ENCODE measurements at regions not wholly inside any gene's neighbourhood (a gene's known extent, or its start where the extent isn't known, plus 50 kb on each side); places are given as distances from the start of the nearest gene placed in this dataset.

- in situ Hi-C loops (cut with HindIII; ENCODE audit: low pct_unique_long_range_greater_than_20kb, low sequenced_read_pairs): no loop called here
Observed at GRCh38 chr2:164328310-164328709, 293.0 kb downstream of the GRB14 start.

GRCh38 chr2:164323978-164324377 lies 297.3 kb downstream of the GRB14 start:
- in situ Hi-C loops (cut with HindIII; ENCODE audit: low pct_unique_long_range_greater_than_20kb, low sequenced_read_pairs): no loop called here

More at GRCh38 chr2:164328310-164328709, 293.0 kb downstream of the GRB14 start:
- DNase-seq (ENCODE audit: low read depth): no peak

GRCh38 chr2:164314148-164314547 lies 307.1 kb downstream of the GRB14 start:
- in situ Hi-C loops (cut with HindIII; ENCODE audit: low pct_unique_long_range_greater_than_20kb, low sequenced_read_pairs): no loop called here
- peak; percentile 22 for DNase-seq (ENCODE audit: low read depth)

More at GRCh38 chr2:164323978-164324377, 297.3 kb downstream of the GRB14 start:
- no peak for DNase-seq (ENCODE audit: low read depth)

DNA sequence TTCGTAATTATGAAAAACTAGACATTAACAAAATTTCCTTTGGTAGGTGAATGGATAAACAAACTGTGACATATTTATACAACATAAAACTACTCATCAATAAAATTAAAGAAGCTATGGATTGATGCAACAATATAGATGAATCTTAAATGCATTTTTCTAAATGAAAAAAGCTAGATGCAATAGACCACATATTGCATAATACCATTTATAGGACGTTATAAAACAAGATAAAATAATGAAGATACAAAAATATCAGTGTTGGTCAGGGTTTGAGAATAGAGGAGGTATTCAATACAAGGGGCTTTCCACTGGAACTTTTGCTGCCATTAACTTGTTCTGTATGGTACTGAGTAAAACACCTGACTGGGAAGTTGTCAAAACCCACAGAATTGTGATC lies 314.4 kb downstream of the GRB14 start:
- no peak for DNase-seq (ENCODE audit: low read depth)

DNA sequence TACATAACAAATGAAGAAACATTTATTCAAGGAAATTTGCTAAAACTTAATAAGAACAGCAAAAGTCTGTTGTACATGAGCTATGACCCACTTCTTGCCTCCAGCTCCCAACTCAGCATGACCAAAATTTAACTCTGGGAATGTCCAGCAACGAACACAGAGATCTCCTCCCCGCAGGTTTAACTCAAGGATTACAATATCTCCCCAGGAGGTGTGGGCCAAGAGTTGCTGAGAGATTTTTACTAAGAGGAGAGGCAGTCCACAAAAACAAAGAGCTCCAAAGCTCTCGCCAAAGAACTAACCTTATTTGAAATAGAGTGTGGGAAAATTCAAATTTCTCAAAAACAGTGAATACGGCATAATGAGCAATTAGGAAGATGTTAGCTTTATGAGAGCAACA lies 318.5 kb downstream of the GRB14 start:
- in situ Hi-C loops (cut with HindIII; ENCODE audit: low pct_unique_long_range_greater_than_20kb, low sequenced_read_pairs): no loop called here

More for the DNA sequence above, 314.4 kb downstream of the GRB14 start:
- in situ Hi-C loops (cut with HindIII; ENCODE audit: low pct_unique_long_range_greater_than_20kb, low sequenced_read_pairs): no loop called here

DNA sequence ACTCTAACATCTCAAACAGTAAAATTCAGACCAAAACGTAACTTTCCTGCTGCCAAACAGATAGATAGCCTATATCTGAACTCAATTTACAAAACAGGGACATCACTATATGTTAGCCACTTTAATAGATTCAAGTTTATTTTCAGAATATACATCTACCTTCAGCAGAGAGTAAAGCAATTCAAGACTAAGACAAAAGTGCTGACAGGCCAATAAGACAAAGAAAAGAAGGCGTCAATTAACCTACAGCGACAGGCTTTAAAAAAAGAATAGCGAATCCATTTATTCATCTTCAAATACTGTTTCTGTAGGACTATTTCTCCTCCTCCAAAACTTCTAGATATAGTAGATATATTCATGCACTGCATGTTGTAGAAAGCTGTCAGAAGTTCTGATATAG lies 333.0 kb downstream of the GRB14 start:
- no peak for DNase-seq (ENCODE audit: low read depth)
- in situ Hi-C loops (cut with HindIII; ENCODE audit: low pct_unique_long_range_greater_than_20kb, low sequenced_read_pairs): no loop called here

More for the DNA sequence above, 318.5 kb downstream of the GRB14 start:
- DNase-seq (ENCODE audit: low read depth): no peak

DNA sequence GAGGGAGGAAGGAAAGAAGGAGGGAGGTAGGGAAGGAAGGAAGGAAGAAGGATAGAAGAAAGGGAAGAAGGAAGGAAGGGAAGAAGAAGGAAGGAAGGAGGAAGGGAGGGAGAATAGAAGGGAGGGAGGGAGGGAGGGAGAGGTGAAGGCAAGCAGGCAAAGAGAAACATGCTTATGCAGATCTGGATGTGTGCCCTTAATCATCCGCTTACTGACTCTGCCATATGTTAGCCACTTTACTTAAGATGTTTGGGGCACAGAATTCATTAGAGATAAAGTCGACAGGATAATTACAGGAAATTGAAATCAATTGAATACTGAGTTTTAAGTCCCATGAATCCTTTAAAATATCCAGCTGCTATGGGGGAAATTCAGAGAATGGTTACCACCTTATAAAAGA lies 334.2 kb downstream of the GRB14 start:
- in situ Hi-C loops (cut with HindIII; ENCODE audit: low pct_unique_long_range_greater_than_20kb, low sequenced_read_pairs): no loop called here
- no peak for DNase-seq (ENCODE audit: low read depth)

DNA sequence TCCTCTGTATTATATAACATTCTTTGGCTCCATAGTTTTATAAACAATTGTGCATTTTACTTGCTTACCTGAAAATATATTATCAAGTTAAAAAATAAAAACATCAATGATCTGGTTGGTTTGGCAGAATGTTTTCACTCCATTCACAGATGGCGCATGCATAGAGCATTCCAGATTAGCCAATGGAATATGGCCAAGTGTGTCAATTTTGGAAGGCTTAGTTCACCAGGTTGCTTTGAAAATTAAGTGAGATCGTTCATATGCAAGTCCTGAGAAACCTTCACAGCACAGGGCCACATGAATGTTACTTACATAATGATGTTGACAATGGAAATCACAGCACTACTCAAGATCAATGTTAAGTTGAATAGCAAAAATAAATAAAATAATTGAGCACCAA lies 335.7 kb downstream of the GRB14 start:
- no peak for DNase-seq (ENCODE audit: low read depth)
- in situ Hi-C loops (cut with HindIII; ENCODE audit: low pct_unique_long_range_greater_than_20kb, low sequenced_read_pairs): no loop called here

DNA sequence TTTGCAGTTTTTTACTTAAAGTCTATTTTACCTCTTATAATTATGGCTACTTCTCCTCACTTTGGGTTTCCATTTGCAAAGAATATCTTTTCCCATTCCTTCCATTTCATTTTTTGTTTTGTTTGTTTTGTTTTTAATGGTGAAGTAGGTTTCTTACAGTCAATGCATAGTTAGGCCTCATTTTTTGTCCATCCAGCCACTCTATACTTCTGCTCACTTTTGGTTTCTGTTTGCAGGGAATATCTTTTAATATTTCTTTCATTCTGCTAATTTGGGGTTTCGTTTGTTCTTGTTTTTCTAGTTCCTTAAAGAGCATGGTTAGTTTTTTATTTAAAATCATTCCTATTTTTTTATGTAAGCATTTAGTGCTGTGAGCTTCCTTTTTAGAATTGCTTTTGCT lies 339.4 kb downstream of the GRB14 start:
- no peak for DNase-seq (ENCODE audit: low read depth)
- in situ Hi-C loops (cut with HindIII; ENCODE audit: low pct_unique_long_range_greater_than_20kb, low sequenced_read_pairs): no loop called here

DNA sequence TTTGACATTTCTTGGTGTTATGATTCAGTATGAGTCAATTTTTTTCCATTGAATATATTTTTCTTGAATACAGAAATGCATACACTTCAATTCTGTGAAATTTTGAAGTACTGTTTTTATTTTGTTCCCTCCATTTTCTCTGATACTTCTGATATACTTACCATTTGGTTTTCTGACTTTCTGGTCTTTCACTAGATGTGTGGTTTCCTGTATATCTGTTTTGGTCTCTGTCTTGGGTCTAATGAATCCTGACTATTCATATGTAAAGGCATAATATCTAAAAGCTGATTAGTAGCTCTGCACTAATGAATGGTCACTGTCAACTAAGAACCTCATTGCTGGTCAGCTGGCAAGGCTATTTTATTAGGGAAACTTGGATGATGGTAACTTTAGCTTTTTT lies 345.6 kb downstream of the GRB14 start:
- no peak for DNase-seq (ENCODE audit: low read depth)
- in situ Hi-C loops (cut with HindIII; ENCODE audit: low pct_unique_long_range_greater_than_20kb, low sequenced_read_pairs): no loop called here

DNA sequence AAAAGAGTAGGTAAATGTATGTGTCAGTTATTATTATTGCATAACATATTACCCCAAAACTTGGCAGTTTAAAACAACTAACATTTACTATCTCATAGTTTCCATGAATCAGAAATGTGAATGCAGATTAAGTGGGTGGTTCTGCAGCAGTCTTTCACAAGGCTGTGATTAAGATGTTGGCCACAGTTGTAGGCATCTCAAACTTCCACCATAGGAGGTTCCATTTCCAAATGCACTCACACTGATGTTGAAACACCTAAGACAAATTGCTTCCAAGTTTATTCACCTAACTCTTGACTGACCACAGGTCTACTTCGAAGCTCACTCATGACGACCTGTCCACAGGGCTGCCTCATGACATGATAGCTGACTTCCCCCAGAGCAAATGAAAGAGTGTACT lies 360.8 kb downstream of the GRB14 start:
- no peak for DNase-seq (ENCODE audit: low read depth)
- in situ Hi-C loops (cut with HindIII; ENCODE audit: low pct_unique_long_range_greater_than_20kb, low sequenced_read_pairs): no loop called here

DNA sequence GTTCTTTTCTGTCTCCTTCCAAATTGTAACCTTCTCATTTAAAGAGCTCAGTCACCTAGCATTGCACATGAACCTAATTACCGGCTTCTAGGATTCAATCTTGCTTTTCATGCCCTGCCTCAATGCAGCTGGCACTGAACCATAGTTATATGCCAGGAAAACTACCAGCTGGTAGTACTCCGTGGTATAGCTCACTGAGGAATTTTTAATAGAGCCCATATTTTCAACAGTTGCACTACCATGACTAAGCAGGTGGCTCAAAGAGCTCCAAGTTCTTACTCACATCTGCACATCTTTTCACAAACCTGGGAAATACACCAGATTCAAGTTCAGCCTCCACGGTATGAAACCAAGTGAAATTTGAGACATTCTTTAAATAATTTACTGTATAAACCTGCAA lies 363.5 kb downstream of the GRB14 start:
- in situ Hi-C loops (cut with HindIII; ENCODE audit: low pct_unique_long_range_greater_than_20kb, low sequenced_read_pairs): no loop called here
- no peak for DNase-seq (ENCODE audit: low read depth)

- in situ Hi-C loops (cut with HindIII; ENCODE audit: low pct_unique_long_range_greater_than_20kb, low sequenced_read_pairs): no loop called here
- DNase-seq (ENCODE audit: low read depth): no peak
Observed at GRCh38 chr2:164252568-164253287, 368.6 kb downstream of the GRB14 start.

- in situ Hi-C loops (cut with HindIII; ENCODE audit: low pct_unique_long_range_greater_than_20kb, low sequenced_read_pairs): no loop called here
- DNase-seq (ENCODE audit: low read depth): no peak
Observed at GRCh38 chr2:164243315-164243714, 378.0 kb downstream of the GRB14 start.

DNA sequence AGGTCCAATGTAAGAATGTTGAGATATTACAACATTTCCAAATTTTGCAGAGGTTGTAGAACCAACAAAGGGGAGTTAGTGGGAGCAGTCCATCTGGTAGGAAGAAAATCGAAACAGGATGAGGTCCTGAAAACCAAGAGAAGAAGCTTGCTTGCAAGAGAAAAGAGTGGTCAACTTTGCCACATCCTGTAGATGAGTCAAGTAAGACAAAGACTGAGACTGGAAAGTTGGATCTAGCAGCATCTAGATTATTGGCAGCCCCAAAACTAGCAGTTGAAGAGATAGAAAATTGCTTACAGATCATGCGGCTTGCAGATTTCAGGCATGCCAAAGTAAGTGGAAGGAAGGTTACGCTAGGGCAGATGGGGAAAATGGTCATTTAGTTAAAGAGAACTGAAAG lies 378.9 kb downstream of the GRB14 start:
- no peak for DNase-seq (ENCODE audit: low read depth)
- in situ Hi-C loops (cut with HindIII; ENCODE audit: low pct_unique_long_range_greater_than_20kb, low sequenced_read_pairs): no loop called here

- DNase-seq (ENCODE audit: low read depth): no peak
- in situ Hi-C loops (cut with HindIII; ENCODE audit: low pct_unique_long_range_greater_than_20kb, low sequenced_read_pairs): no loop called here
Observed at GRCh38 chr2:164234074-164234473, 387.2 kb downstream of the GRB14 start.

DNA sequence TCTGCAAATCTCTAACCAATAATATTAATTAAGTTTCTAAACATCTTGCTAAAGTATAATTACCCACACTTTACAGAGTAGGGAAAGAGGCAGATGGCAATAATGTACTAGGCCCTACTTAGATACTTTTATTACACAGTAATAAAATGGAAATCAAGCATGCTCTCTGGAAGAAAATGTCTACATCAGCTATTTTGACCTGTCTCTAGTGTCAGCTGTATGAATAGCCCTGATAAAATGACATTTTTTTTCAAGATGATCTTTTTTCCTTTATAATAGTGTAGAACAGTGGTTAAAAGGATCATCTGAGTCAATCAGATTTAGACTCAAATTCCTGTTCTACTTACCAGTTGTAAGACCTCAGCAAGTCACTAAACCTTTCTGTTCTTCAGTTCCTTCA lies 397.3 kb downstream of the GRB14 start:
- in situ Hi-C loops (cut with HindIII; ENCODE audit: low pct_unique_long_range_greater_than_20kb, low sequenced_read_pairs): no loop called here
- DNase-seq (ENCODE audit: low read depth): no peak

DNA sequence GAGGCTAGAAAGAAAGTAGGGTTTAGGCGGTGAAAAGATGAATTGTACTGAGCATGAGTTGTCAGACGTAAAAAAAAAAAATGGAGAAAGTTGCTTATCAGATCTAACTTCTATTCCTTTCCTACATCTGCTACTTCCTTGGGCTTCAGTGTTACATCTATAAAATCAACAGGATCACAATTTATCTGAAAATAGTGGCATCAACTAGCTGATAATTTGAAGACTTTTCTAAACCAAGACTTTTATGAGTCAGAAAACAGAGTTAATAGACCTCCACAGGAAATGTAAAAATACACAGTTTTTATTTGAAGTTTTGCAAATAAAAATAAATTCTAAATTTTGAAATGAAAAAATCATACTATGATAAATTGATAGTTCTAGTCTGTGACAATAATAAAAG lies 399.8 kb downstream of the GRB14 start:
- in situ Hi-C loops (cut with HindIII; ENCODE audit: low pct_unique_long_range_greater_than_20kb, low sequenced_read_pairs): no loop called here

DNA sequence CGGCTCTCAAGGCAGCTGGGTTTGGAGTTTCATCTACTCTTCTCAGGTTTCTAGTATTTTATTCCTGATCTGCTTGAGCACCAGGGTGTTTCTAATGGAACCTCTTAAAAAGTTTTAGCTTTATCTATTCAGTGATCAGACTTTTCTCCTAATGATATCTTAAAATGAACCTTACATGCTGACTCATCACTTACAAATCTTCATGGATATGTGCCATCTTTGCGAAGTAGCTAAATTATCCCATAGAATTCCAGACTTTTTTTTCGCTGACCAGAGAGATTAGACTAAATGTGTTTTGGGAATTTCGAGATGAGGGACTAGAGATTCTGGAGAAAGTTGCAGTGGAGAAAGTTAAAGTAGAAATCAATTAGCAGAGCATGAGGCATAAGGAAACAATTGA lies 401.0 kb downstream of the GRB14 start:
- DNase-seq (ENCODE audit: low read depth): no peak
- in situ Hi-C loops (cut with HindIII; ENCODE audit: low pct_unique_long_range_greater_than_20kb, low sequenced_read_pairs): no loop called here

More for the DNA sequence above, 399.8 kb downstream of the GRB14 start:
- no peak for DNase-seq (ENCODE audit: low read depth)

- DNase-seq (ENCODE audit: low read depth): no peak
- in situ Hi-C loops (cut with HindIII; ENCODE audit: low pct_unique_long_range_greater_than_20kb, low sequenced_read_pairs): no loop called here
Observed at GRCh38 chr2:164213916-164214315, 407.4 kb downstream of the GRB14 start.
